Kidney epithelial cell (primary cell): ENCODE measurements at regions not wholly inside any gene's neighbourhood (a gene's known extent, or its start where the extent isn't known, plus 50 kb on each side); places are given as distances from the start of the nearest gene placed in this dataset.

ENCODE experiments used
- DNase-seq: peaks from one replicate; pipeline ENCODE4 v3.0.0-alpha.2; 2010; ENCODE audit warnings: low read depth
- H3K27me3 ChIP-seq: 2 replicates; pipeline ENCODE4 v1.6.0; 2011; ENCODE audit warnings: low read length; ENCODE audit not compliant: control insufficient read depth, insufficient read depth
- H3K36me3 ChIP-seq: 2 replicates; pipeline ENCODE4 v1.5.1; 2011; ENCODE audit warnings: low read length; ENCODE audit not compliant: control insufficient read depth, insufficient read depth
- H3K4me3 ChIP-seq: 2 replicates; pipeline ENCODE4 v1.5.1; 2011; ENCODE audit warnings: low read depth, mild to moderate bottlenecking, control low read depth, low read length
- TF ChIP-seq, protein P1 (sequence below): IDR thresholded peaks from 2 replicates; pipeline ENCODE4 v1.5.1; 2011; ENCODE audit warnings: mild to moderate bottlenecking, moderate library complexity, low read length, control low read depth, inconsistent platforms; ENCODE audit not compliant: insufficient read depth, poor library complexity, severe bottlenecking

GRCh38 chr2:15719566-15720313, 128.1 kb downstream of the DDX1 start:
- H3K4me3 ChIP-seq: no peak overlapping the region
- no peaks in the 10 kb centered on the region for H3K36me3 ChIP-seq
- TF ChIP-seq, protein P1, sequence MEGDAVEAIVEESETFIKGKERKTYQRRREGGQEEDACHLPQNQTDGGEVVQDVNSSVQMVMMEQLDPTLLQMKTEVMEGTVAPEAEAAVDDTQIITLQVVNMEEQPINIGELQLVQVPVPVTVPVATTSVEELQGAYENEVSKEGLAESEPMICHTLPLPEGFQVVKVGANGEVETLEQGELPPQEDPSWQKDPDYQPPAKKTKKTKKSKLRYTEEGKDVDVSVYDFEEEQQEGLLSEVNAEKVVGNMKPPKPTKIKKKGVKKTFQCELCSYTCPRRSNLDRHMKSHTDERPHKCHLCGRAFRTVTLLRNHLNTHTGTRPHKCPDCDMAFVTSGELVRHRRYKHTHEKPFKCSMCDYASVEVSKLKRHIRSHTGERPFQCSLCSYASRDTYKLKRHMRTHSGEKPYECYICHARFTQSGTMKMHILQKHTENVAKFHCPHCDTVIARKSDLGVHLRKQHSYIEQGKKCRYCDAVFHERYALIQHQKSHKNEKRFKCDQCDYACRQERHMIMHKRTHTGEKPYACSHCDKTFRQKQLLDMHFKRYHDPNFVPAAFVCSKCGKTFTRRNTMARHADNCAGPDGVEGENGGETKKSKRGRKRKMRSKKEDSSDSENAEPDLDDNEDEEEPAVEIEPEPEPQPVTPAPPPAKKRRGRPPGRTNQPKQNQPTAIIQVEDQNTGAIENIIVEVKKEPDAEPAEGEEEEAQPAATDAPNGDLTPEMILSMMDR: no peak
- H3K27me3 ChIP-seq: no peaks in the 10 kb centered on the region
- no peak for DNase-seq

- Histone ChIP-seq H3K36me3 (no peaks in the 10 kb centered on the region), H3K27me3 (peaks cover 3% of the 10 kb centered on the region), H3K4me3 (no peak overlapping the region)
- TF ChIP-seq, protein P1: no peak
- DNase-seq: no peak
Observed at GRCh38 chr2:15720561-15721307, 129.1 kb downstream of the DDX1 start.

DNA sequence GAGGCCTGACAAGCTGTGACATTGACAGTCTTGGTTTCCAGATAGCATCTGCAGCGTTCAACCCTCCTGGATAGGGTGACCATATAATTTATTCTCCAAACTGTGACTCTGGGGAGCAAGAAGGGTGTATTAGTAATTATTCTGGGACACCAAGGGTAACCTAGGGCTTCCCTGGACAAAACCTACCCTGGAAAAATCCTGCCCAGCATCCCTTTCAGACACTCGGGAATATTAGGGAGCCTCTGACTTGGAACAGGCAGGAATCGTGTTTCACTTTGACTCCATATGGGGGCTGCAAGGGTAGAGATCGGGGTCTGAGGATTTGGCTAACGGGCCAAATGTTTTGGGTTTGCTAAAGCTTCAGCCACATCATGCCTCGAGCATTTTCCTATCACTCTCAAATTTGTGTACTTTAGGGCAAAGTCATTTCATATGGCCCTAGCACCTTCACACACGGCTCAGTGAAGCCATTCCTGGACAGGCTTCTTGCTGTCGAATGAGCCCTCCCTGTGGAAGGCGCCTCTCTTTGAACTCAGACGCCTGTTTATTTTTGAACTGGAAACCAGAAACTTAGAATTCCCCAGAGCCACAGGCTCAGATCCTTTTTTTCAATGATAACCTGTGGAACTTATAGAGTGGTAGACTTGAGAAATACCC, 129.9 kb downstream of the DDX1 start:
- no peak for DNase-seq
- TF ChIP-seq, protein P1: no peak
- H3K27me3 ChIP-seq: peaks cover 3% of the 10 kb centered on the region
- no peak overlapping the region for H3K4me3 ChIP-seq
- no peaks in the 10 kb centered on the region for H3K36me3 ChIP-seq

GRCh38 chr2:15722980-15723379, 131.3 kb downstream of the DDX1 start:
- Histone ChIP-seq H3K4me3 (no peak overlapping the region), H3K27me3 (peaks cover 3% of the 10 kb centered on the region), H3K36me3 (no peaks in the 10 kb centered on the region)
- DNase-seq: no peak
- TF ChIP-seq, protein P1: no peak

GRCh38 chr2:15724235-15724634, 132.6 kb downstream of the DDX1 start:
- no peak for DNase-seq
- TF ChIP-seq, protein P1: no peak
- Histone ChIP-seq H3K36me3 (no peaks in the 10 kb centered on the region), H3K4me3 (no peak overlapping the region), H3K27me3 (peaks cover 3% of the 10 kb centered on the region)
